CD14-positive monocyte (primary cell): ENCODE measurements at regions not wholly inside any gene's neighbourhood (a gene's known extent, or its start where the extent isn't known, plus 50 kb on each side); places are given as distances from the start of the nearest gene placed in this dataset.

ENCODE experiments used
- DNase-seq, 3 donors: peaks; one replicate each; pipeline ENCODE4 v3.0.0-alpha.2; 2011 to 2022
- H2AFZ ChIP-seq: 2 replicates; pipeline ENCODE4 v1.6.0; 2012; ENCODE audit warnings: mild to moderate bottlenecking, low read depth, low read length, inconsistent platforms; ENCODE audit not compliant: insufficient read depth, poor library complexity, severe bottlenecking
- H3K27ac ChIP-seq, 2 donors: 1 replicate in 1 of 2; 2 replicates in 1 of 2; pipeline ENCODE4 v1.5.1; 2012 to 2013; ENCODE audit warnings: low read length in 2 of 2, control low read depth in 1 of 2, inconsistent platforms in 1 of 2, low read depth in 1 of 2, mild to moderate bottlenecking in 1 of 2
- H3K27me3 ChIP-seq, 2 donors: one replicate each; pipeline versions ENCODE4 v1.6.0 to v1.6.1; 2011 to 2013; ENCODE audit warnings: low read length in 2 of 2; ENCODE audit not compliant: control insufficient read depth in 2 of 2, insufficient read depth in 2 of 2
- H3K36me3 ChIP-seq, 2 donors: replicated peaks in 1 of 2; 1 replicate in 1 of 2; 2 replicates in 1 of 2; pipeline versions ENCODE4 v1.5.1 to v1.6.1; 2012 to 2013; ENCODE audit warnings: low read length in 2 of 2, control low read depth in 1 of 2, inconsistent platforms in 1 of 2, mild to moderate bottlenecking in 1 of 2; ENCODE audit not compliant: insufficient read depth in 2 of 2, control insufficient read depth in 1 of 2
- H3K4me1 ChIP-seq, 2 donors: 1 replicate in 1 of 2; 2 replicates in 1 of 2; pipeline versions ENCODE4 v1.5.1 to v1.6.1; 2012 to 2013; ENCODE audit warnings: low read length in 2 of 2, control low read depth in 1 of 2, inconsistent platforms in 1 of 2, mild to moderate bottlenecking in 1 of 2, moderate library complexity in 1 of 2; ENCODE audit not compliant: insufficient read depth in 2 of 2, control insufficient read depth in 1 of 2
- H3K4me2 ChIP-seq: replicated peaks from 2 replicates; pipeline ENCODE3; 2012; ENCODE audit warnings: low read length, moderate library complexity, mild to moderate bottlenecking; ENCODE audit not compliant: poor library complexity, severe bottlenecking; ENCODE audit errors: extremely low read depth
- H3K4me3 ChIP-seq, 3 experiments: fragments of 200-600 bp in 1 of 3; sonication (generic) in 1 of 3; replicated peaks in 1 of 3; 1 replicate in 2 of 3; 2 replicates in 1 of 3; pipeline ENCODE4 v1.5.1; 2011 to 2013; ENCODE audit warnings: low read length in 3 of 3, mild to moderate bottlenecking in 3 of 3, control low read depth in 2 of 3, low read depth in 2 of 3, inconsistent platforms in 1 of 3, moderate library complexity in 1 of 3
- H3K79me2 ChIP-seq: 2 replicates; pipeline ENCODE4 v1.6.0; 2012; ENCODE audit warnings: mild to moderate bottlenecking, control low read depth, inconsistent platforms, low read length, moderate library complexity; ENCODE audit not compliant: insufficient read depth
- H3K9ac ChIP-seq: 2 replicates; pipeline ENCODE4 v1.6.0; 2017; ENCODE audit warnings: low read length, mild to moderate bottlenecking; ENCODE audit not compliant: insufficient read depth, poor library complexity, severe bottlenecking
- H3K9me3 ChIP-seq, 2 donors: replicated peaks in 1 of 2; 1 replicate in 1 of 2; 2 replicates in 1 of 2; pipeline versions ENCODE4 v1.5.1 to v1.6.1; 2012 to 2013; ENCODE audit warnings: low read length in 2 of 2, control low read depth in 1 of 2; ENCODE audit not compliant: control insufficient read depth in 1 of 2, insufficient read depth in 1 of 2
- H4K20me1 ChIP-seq: 2 replicates; pipeline ENCODE4 v1.6.0; 2012; ENCODE audit warnings: mild to moderate bottlenecking, low read length, control low read depth, moderate library complexity; ENCODE audit not compliant: insufficient read depth
- H3K27ac Mint-ChIP-seq, 7 donors: one replicate each; pipeline ENCODE4 v1.8.0; 2020; ENCODE audit warnings: mild to moderate bottlenecking in 7 of 7, mixed read lengths in 7 of 7, moderate library complexity in 6 of 7, inconsistent platforms in 2 of 7
- H3K27me3 Mint-ChIP-seq, 3 donors: one replicate each; pipeline ENCODE4 v1.8.0; 2021 to 2022; ENCODE audit warnings: low read depth in 3 of 3, mild to moderate bottlenecking in 3 of 3, mixed read lengths in 3 of 3, moderate library complexity in 3 of 3, inconsistent platforms in 1 of 3
- H3K36me3 Mint-ChIP-seq, 2 donors: one replicate each; pipeline ENCODE4 v1.8.0; 2020; ENCODE audit warnings: mixed read lengths in 2 of 2, inconsistent platforms in 1 of 2, mild to moderate bottlenecking in 1 of 2
- H3K4me1 Mint-ChIP-seq: one replicate; pipeline ENCODE4 v1.8.0; 2020; ENCODE audit warnings: mild to moderate bottlenecking, mixed read lengths
- H3K4me3 Mint-ChIP-seq, 2 donors: one replicate each; pipeline ENCODE4 v1.8.0; 2020; ENCODE audit warnings: mild to moderate bottlenecking in 2 of 2, mixed read lengths in 2 of 2, moderate library complexity in 1 of 2
- H3K9me3 Mint-ChIP-seq, 7 donors: one replicate each; pipeline ENCODE4 v1.8.0; 2020 to 2022; ENCODE audit warnings: mixed read lengths in 7 of 7, mild to moderate bottlenecking in 6 of 7, moderate library complexity in 6 of 7, inconsistent platforms in 2 of 7
- WGBS: methylation state at CpG from one replicate; pipeline ENCODE4 v1.1.5; 2013; ENCODE audit warnings: missing lambda C conversion rate; ENCODE audit not compliant: insufficient coverage; 5-methylcytosine and 5-hydroxymethylcytosine counted together
- intact Hi-C, 2 donors: fragments of 100-400 bp; cut with micrococcal nuclease; formaldehyde crosslinking; loops; one replicate each; pipeline versions ENCODE4 v1.15.0 to v1.15.1; 2023
- TF ChIP-seq, protein P1 (sequence below): fragments of 200-600 bp; IDR thresholded peaks from one replicate; pipeline ENCODE4 v1.8.0; 2022; ENCODE audit warnings: antibody characterized with exemption, mild to moderate bottlenecking

DNA sequence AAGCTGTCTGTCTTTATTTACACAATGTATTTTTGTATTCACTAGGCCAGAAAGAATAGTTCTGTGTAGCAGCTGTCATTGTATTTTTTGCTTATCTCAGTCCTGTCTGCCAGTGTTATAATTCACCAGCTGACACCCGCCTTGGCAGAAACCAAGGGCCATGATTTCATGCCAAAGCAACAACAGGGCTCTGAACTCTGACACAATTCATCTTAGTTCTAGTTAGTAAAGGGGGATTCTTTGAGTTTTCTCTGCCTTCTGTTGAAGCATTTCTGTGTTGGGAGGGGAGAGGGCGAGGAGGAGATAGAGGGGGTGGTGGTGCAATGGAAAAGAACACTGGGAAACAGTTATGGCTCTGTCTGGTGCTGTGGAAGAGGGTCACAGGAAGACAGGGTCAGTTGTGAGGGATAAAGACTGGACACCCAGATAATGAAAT, 684.6 kb upstream of the MARCKS start:
- H3K27ac ChIP-seq = no peak overlapping the region

GRCh38 chr6:113178349-113178748, 678.8 kb upstream of the MARCKS start:
- no peaks in the 10 kb centered on the region for H4K20me1 ChIP-seq
- intact Hi-C loops = no loop called here
- H3K9ac ChIP-seq = no peak overlapping the region
- TF ChIP-seq, protein P1, sequence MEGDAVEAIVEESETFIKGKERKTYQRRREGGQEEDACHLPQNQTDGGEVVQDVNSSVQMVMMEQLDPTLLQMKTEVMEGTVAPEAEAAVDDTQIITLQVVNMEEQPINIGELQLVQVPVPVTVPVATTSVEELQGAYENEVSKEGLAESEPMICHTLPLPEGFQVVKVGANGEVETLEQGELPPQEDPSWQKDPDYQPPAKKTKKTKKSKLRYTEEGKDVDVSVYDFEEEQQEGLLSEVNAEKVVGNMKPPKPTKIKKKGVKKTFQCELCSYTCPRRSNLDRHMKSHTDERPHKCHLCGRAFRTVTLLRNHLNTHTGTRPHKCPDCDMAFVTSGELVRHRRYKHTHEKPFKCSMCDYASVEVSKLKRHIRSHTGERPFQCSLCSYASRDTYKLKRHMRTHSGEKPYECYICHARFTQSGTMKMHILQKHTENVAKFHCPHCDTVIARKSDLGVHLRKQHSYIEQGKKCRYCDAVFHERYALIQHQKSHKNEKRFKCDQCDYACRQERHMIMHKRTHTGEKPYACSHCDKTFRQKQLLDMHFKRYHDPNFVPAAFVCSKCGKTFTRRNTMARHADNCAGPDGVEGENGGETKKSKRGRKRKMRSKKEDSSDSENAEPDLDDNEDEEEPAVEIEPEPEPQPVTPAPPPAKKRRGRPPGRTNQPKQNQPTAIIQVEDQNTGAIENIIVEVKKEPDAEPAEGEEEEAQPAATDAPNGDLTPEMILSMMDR = no peak
- H3K79me2 ChIP-seq = no peaks in the 10 kb centered on the region
- no peaks in the 10 kb centered on the region for H3K9me3 ChIP-seq
- no peak overlapping the region for H3K27ac ChIP-seq
- no peak overlapping the region for H2AFZ ChIP-seq
- H3K4me3 Mint-ChIP-seq = no peak overlapping the region
- no peak overlapping the region for H3K4me3 ChIP-seq
- no peaks in the 10 kb centered on the region for H3K4me1 Mint-ChIP-seq
- H3K36me3 Mint-ChIP-seq = no peaks in the 10 kb centered on the region
- no peaks in the 10 kb centered on the region for H3K27me3 Mint-ChIP-seq
- H3K36me3 ChIP-seq = no peaks in the 10 kb centered on the region
- H3K27me3 ChIP-seq = no peaks in the 10 kb centered on the region
- no peak overlapping the region for H3K27ac Mint-ChIP-seq
- no peak overlapping the region for H3K4me2 ChIP-seq
- no peaks in the 10 kb centered on the region for H3K4me1 ChIP-seq
- H3K9me3 Mint-ChIP-seq = peaks cover 0 to 5% (median 0%) of the 10 kb centered on the region in 7 donors
- no peak for DNase-seq

More for the DNA sequence above, 684.6 kb upstream of the MARCKS start:
- H3K4me2 ChIP-seq = no peak overlapping the region
- H3K9ac ChIP-seq = no peak overlapping the region
- no peak overlapping the region for H3K4me3 ChIP-seq
- no peak overlapping the region for H3K27ac Mint-ChIP-seq
- no peaks in the 10 kb centered on the region for H3K27me3 ChIP-seq
- DNase-seq = no peak
- H3K4me1 Mint-ChIP-seq = no peaks in the 10 kb centered on the region
- H3K36me3 Mint-ChIP-seq = no peaks in the 10 kb centered on the region
- no peak overlapping the region for H2AFZ ChIP-seq
- peaks cover 0 to 2% of the 10 kb centered on the region in 2 donors for H3K9me3 ChIP-seq
- no peaks in the 10 kb centered on the region for H3K36me3 ChIP-seq
- WGBS = 46% methylated on average over 1 of the region's 2 CpGs
- H3K4me1 ChIP-seq = no peaks in the 10 kb centered on the region
- no peaks in the 10 kb centered on the region for H4K20me1 ChIP-seq
- no peaks in the 10 kb centered on the region for H3K79me2 ChIP-seq
- peaks cover 0 to 13% (median 4%) of the 10 kb centered on the region in 7 donors for H3K9me3 Mint-ChIP-seq
- intact Hi-C loops = no loop called here
- H3K27me3 Mint-ChIP-seq = no peaks in the 10 kb centered on the region
- H3K4me3 Mint-ChIP-seq = no peak overlapping the region
- TF ChIP-seq, protein P1 = no peak
